AG10803 (cell line): ENCODE measurements at regions not wholly inside any gene's neighbourhood (a gene's known extent, or its start where the extent isn't known, plus 50 kb on each side); places are given as distances from the start of the nearest gene placed in this dataset.

Experiments used
- DNase-seq: peaks from one replicate; pipeline ENCODE4 v3.0.0; 2010; ENCODE audit warnings: low read depth
- H3K4me3 ChIP-seq: 2 replicates; pipeline ENCODE4 v1.5.1; 2011; ENCODE audit warnings: mild to moderate bottlenecking, low read length, control low read depth
- TF ChIP-seq, protein P1 (sequence below): conservative IDR thresholded peaks from 2 replicates; pipeline ENCODE4 v1.5.1; 2011; ENCODE audit warnings: mild to moderate bottlenecking, low read length, control low read depth, inconsistent platforms

DNA sequence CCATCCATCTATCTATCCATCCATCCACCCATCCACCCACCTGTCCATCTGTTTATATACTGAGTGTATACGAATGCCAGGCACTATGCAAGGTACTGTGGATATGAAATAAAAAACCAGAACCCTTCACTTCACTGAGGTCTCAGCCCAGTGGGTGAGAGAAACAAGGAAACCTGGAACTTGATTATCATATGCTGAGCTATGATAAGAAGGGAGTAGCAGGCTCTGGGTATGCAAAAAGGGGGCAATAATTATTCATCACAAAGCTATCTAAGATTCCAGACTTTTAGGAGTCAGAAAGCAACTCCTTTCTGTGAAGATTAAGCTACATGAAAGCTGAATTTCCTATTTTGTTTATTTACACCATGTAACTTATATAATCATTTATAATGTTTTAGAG is 327.7 kb upstream of the IL12A start:
- TF ChIP-seq, protein P1, sequence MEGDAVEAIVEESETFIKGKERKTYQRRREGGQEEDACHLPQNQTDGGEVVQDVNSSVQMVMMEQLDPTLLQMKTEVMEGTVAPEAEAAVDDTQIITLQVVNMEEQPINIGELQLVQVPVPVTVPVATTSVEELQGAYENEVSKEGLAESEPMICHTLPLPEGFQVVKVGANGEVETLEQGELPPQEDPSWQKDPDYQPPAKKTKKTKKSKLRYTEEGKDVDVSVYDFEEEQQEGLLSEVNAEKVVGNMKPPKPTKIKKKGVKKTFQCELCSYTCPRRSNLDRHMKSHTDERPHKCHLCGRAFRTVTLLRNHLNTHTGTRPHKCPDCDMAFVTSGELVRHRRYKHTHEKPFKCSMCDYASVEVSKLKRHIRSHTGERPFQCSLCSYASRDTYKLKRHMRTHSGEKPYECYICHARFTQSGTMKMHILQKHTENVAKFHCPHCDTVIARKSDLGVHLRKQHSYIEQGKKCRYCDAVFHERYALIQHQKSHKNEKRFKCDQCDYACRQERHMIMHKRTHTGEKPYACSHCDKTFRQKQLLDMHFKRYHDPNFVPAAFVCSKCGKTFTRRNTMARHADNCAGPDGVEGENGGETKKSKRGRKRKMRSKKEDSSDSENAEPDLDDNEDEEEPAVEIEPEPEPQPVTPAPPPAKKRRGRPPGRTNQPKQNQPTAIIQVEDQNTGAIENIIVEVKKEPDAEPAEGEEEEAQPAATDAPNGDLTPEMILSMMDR = no peak
- DNase-seq = no peak
- no peak overlapping the region for H3K4me3 ChIP-seq

DNA sequence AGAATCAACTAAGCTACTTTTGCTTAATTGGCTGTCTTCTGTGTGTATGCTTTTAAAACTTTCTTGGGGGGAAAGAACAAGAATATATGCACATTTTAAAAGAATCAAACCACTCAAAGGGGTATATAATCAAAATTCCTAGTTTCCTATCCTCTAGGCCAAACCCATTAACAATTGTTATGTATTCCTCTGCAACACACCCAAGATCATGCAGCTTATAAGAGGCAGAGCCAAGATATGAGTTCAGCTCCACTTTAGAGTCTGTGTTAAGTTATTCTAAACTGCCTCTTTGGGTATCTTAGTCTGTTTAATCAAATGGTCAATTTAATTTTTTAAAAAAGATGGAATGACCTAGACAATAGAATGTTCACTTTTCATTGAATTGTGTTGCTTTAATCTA is 326.1 kb upstream of the IL12A start:
- DNase-seq = no peak
- TF ChIP-seq, protein P1 = no peak
- no peak overlapping the region for H3K4me3 ChIP-seq

DNA sequence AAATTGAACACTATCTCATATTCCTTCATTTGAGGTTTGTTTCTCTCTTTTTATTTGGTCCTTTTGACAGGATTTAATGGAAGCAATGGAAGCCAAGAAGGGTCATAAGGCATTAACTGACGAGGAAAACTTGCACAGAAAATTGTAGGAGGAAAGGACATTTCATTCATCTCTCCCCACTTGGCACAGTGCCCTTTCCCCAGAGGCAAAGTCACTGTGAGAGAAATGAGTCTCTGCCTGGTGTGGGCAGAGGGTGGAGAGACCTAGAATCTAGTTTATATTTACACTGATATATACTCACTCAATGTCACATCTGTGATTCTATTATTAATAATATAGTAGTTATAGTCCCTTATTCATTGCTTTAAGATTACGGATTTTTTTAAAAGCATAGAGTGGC is 324.6 kb upstream of the IL12A start:
- no peak for DNase-seq
- H3K4me3 ChIP-seq = no peak overlapping the region

DNA sequence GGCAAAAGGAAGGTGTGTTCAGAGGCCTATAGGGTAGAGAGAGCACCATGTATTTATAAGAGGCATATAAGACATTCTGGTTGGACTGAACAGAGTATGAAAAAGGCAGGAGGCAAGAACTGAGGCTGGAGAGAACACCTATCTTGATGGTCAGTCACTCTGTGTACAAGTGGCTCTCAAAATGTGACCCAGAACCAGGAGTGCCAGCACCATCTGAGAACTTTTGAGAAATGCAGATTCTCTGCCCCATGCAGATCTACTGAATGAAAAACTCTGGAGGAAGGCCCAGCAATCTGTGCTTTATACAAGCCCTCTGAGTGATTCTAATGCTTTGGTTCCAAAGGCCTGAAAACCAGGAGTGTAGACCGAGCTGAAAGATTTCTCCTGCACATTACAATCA is 324.0 kb upstream of the IL12A start:
- TF ChIP-seq, protein P1 = no peak
- no peak for DNase-seq
- no peak overlapping the region for H3K4me3 ChIP-seq

More for the DNA sequence above, 324.6 kb upstream of the IL12A start:
- TF ChIP-seq, protein P1 = no peak

DNA sequence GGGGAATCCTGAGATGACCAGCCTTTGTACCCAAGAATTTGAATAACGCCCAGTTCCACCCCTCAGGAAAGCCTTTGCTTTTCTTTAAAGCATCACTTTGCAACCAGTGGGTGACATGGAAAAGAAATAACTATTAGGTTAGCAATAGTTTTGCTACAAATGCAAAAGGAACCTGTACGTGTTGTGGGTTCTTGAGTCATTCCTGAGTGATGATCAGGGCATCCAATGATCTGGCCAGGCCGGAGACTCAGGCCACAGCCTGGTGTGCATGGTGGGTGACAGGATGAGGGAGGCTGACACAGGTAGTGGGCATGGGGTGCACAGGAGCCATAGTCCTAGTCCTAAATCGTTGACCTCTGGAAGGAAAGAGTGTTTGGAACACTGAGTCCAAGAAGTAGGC is 321.4 kb upstream of the IL12A start:
- TF ChIP-seq, protein P1 = no peak
- DNase-seq = no peak
- no peak overlapping the region for H3K4me3 ChIP-seq

DNA sequence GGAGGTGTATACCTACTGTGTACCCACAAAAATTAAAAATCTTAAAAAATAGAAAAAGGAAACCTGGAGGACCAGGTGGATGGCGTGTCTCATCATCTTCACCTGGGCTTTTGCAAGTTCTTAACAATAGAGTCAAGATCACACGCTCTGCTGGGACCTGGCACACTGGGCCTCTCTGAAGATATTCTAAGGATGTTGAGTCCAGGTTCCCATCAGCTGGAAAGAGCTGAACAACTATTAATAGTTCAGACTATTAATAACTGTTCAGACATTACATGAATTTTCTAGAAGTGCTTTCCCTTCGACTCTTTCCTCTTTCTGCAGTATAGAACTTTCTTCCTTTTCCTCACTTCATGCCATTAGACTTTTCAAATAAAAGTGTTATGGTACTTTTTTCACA is 320.2 kb upstream of the IL12A start:
- TF ChIP-seq, protein P1 = no peak
- H3K4me3 ChIP-seq = no peak overlapping the region
- no peak for DNase-seq

DNA sequence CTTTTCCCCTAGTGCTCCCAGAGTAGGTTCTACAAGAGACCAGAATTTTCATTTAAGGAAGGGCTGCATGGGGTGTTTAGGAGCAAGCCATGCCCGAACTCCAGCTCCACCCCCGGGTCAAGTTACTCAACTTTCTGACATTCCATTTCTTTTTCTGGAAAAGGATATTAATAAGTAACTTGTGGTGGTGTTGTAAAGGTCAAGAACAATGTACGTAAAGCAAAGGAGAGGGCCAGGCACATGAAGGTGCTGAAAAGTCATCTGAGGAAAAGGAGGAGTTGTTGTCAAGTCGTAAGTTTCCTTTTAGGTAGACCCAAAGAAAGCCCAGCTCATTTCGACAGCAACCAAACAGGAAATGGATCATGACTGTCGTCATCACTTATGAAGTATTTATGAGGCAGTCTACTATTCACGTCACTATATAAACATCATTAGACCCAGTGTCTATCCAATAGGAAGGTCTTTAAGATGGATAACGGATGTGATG is 319.6 kb upstream of the IL12A start:
- H3K4me3 ChIP-seq = no peak overlapping the region
- TF ChIP-seq, protein P1 = no peak
- peak; percentile 27 for DNase-seq
